GM23338 (cell line): ENCODE measurements at regions not wholly inside any gene's neighbourhood (a gene's known extent, or its start where the extent isn't known, plus 50 kb on each side); places are given as distances from the start of the nearest gene placed in this dataset.

Experiments used
- ATAC-seq: fragments of 200-7000 bp; cut with Tn5 transposase; 3 replicates; pipeline ENCODE4 v1.9.1; 2020
- DNase-seq: peaks from one replicate; pipeline ENCODE4 v3.0.0-alpha.2; 2015; ENCODE audit warnings: low spot score
- H2AFZ ChIP-seq: fragments of 200-600 bp; sonication (generic); 2 replicates; pipeline ENCODE4 v1.8.0; 2016; ENCODE audit warnings: antibody characterized with exemption, mild to moderate bottlenecking, moderate library complexity
- H3F3A ChIP-seq: fragments of 200-600 bp; sonication (generic); replicated peaks from 2 replicates; pipeline ENCODE4 v1.8.0; 2017; ENCODE audit warnings: antibody characterized with exemption, mixed run types, low read depth
- H3K27ac ChIP-seq: fragments of 200-600 bp; sonication (generic); 2 replicates; pipeline ENCODE4 v1.6.1; 2016; ENCODE audit warnings: low read depth
- H3K27me3 ChIP-seq: fragments of 200-600 bp; sonication (generic); 2 replicates; pipeline ENCODE4 v1.8.0; 2016; ENCODE audit warnings: mild to moderate bottlenecking, mixed run types, moderate library complexity; ENCODE audit not compliant: insufficient read depth
- H3K36me3 ChIP-seq: fragments of 200-600 bp; sonication (generic); 2 replicates; pipeline ENCODE4 v1.8.0; 2016; ENCODE audit warnings: mild to moderate bottlenecking; ENCODE audit not compliant: insufficient read depth
- H3K4me1 ChIP-seq: fragments of 200-600 bp; sonication (generic); 2 replicates; pipeline ENCODE4 v1.8.0; 2016; ENCODE audit warnings: mild to moderate bottlenecking, moderate library complexity; ENCODE audit not compliant: insufficient read depth
- H3K4me2 ChIP-seq: fragments of 200-600 bp; sonication (generic); 2 replicates; pipeline ENCODE4 v1.7.1; 2017; ENCODE audit warnings: mixed run types
- H3K4me3 ChIP-seq: fragments of 200-600 bp; sonication (generic); 2 replicates; pipeline ENCODE4 v1.6.1; 2016; ENCODE audit warnings: mixed run types
- H3K79me2 ChIP-seq: fragments of 200-600 bp; sonication (generic); replicated peaks from 2 replicates; pipeline ENCODE4 v1.8.0; 2017; ENCODE audit warnings: mild to moderate bottlenecking; ENCODE audit not compliant: insufficient read depth
- H3K9me2 ChIP-seq: fragments of 200-600 bp; sonication (generic); 2 replicates; pipeline ENCODE4 v1.8.0; 2017; ENCODE audit not compliant: insufficient read depth
- H4K20me1 ChIP-seq: fragments of 200-600 bp; sonication (generic); replicated peaks from 2 replicates; pipeline ENCODE4 v1.8.0; 2017; ENCODE audit warnings: mild to moderate bottlenecking; ENCODE audit not compliant: insufficient read depth
- H3K27ac Mint-ChIP-seq: 2 replicates; pipeline ENCODE4 v1.8.0; 2020; ENCODE audit warnings: inconsistent platforms, mild to moderate bottlenecking, moderate library complexity, mixed read lengths
- H3K27me3 Mint-ChIP-seq: 3 replicates; pipeline ENCODE4 v1.8.0; 2022; ENCODE audit warnings: low read depth, mild to moderate bottlenecking, moderate library complexity, mixed read lengths, inconsistent platforms; ENCODE audit not compliant: insufficient read depth, poor library complexity
- H3K36me3 Mint-ChIP-seq: 3 replicates; pipeline ENCODE4 v1.8.0; 2021; ENCODE audit warnings: low read depth, mild to moderate bottlenecking, inconsistent platforms, moderate library complexity, mixed read lengths
- H3K4me1 Mint-ChIP-seq: 3 replicates; pipeline ENCODE4 v1.8.0; 2020; ENCODE audit warnings: mild to moderate bottlenecking, inconsistent platforms, mixed read lengths
- H3K4me3 Mint-ChIP-seq: 3 replicates; pipeline ENCODE4 v1.8.0; 2021; ENCODE audit warnings: moderate library complexity, mild to moderate bottlenecking, inconsistent platforms, mixed read lengths
- H3K9me3 Mint-ChIP-seq: 3 replicates; pipeline ENCODE4 v1.8.0; 2020; ENCODE audit warnings: moderate library complexity, mild to moderate bottlenecking, inconsistent platforms, mixed read lengths
- CTCF ChIP-seq, 2 experiments: fragments of 200-600 bp in 1 of 2; sonication (generic) in 1 of 2; conservative IDR thresholded peaks; 2 replicates each; pipeline versions ENCODE4 v1.5.1 to v1.6.1; 2016 to 2017; ENCODE audit warnings: antibody characterized with exemption in 2 of 2, low read depth in 2 of 2, mild to moderate bottlenecking in 2 of 2, moderate library complexity in 1 of 2
- EZH2 ChIP-seq: fragments of 200-600 bp; sonication (generic); IDR thresholded peaks from one replicate; pipeline ENCODE4 v1.8.0; 2017; ENCODE audit warnings: antibody characterized with exemption, mild to moderate bottlenecking, low read depth; ENCODE audit not compliant: unreplicated experiment
- JUNB ChIP-seq: IDR thresholded peaks from one replicate; pipeline ENCODE4 v1.6.1; 2016; ENCODE audit warnings: antibody characterized with exemption; ENCODE audit not compliant: unreplicated experiment
- STAT1 ChIP-seq: IDR thresholded peaks from one replicate; pipeline ENCODE4 v1.6.1; 2016; ENCODE audit warnings: antibody characterized with exemption; ENCODE audit not compliant: unreplicated experiment
- ZNF114 ChIP-seq: fragments of 250-450 bp; sonication (Bioruptor Pico); IDR thresholded peaks from 2 replicates; pipeline ENCODE4 v1.5.0; 2020; ENCODE audit warnings: mild to moderate bottlenecking, moderate library complexity
- ZNF462 ChIP-seq: fragments of 250-450 bp; sonication (Bioruptor Pico); IDR thresholded peaks from 2 replicates; pipeline ENCODE4 v1.5.0; 2020; ENCODE audit warnings: mild to moderate bottlenecking, moderate library complexity

- no peaks in the 10 kb centered on the region for H3K9me2 ChIP-seq
- H3K79me2 ChIP-seq: no peaks in the 10 kb centered on the region
- H3K4me1 ChIP-seq: no peaks in the 10 kb centered on the region
- H3K4me3 ChIP-seq: no peak overlapping the region
- H3F3A ChIP-seq: no peaks in the 10 kb centered on the region
- H3K27me3 ChIP-seq: no peaks in the 10 kb centered on the region
- TF ChIP-seq JUNB (no peak), ZNF114 (CRISPR knock-in tag) (no peak)
- no peaks in the 10 kb centered on the region for H3K27me3 Mint-ChIP-seq
- H3K9me3 Mint-ChIP-seq: no peaks in the 10 kb centered on the region
- no peak overlapping the region for H3K4me2 ChIP-seq
- no peaks in the 10 kb centered on the region for H3K4me1 Mint-ChIP-seq
- no peak overlapping the region for H3K27ac Mint-ChIP-seq
- H3K27ac ChIP-seq: no peak overlapping the region
- no peaks in the 10 kb centered on the region for H3K36me3 Mint-ChIP-seq
- no peak overlapping the region for H2AFZ ChIP-seq
- no peaks in the 10 kb centered on the region for H3K36me3 ChIP-seq
- ATAC-seq (no peak), DNase-seq (no peak)
- H4K20me1 ChIP-seq: no peaks in the 10 kb centered on the region
- no peak overlapping the region for H3K4me3 Mint-ChIP-seq
Observed at GRCh38 chr12:91339106-91339505, 156.5 kb upstream of the DCN start.

- H3K9me3 Mint-ChIP-seq: no peaks in the 10 kb centered on the region
- no peaks in the 10 kb centered on the region for H3K36me3 ChIP-seq
- no peaks in the 10 kb centered on the region for H3K36me3 Mint-ChIP-seq
- H3K4me1 Mint-ChIP-seq: no peaks in the 10 kb centered on the region
- H3K4me1 ChIP-seq: no peaks in the 10 kb centered on the region
- no peaks in the 10 kb centered on the region for H3K79me2 ChIP-seq
- no peaks in the 10 kb centered on the region for H3K27me3 Mint-ChIP-seq
- H2AFZ ChIP-seq: no peak overlapping the region
- no peaks in the 10 kb centered on the region for H4K20me1 ChIP-seq
- H3K27me3 ChIP-seq: no peaks in the 10 kb centered on the region
- H3K27ac Mint-ChIP-seq: no peak overlapping the region
- no peak for ATAC-seq
- H3K4me3 Mint-ChIP-seq: no peak overlapping the region
- no peak overlapping the region for H3K27ac ChIP-seq
- TF ChIP-seq STAT1: no peak
- no peak for TF ChIP-seq ZNF114 (CRISPR knock-in tag)
- TF ChIP-seq ZNF462 (CRISPR knock-in tag): no peak
- TF ChIP-seq EZH2: no peak
- no peak for TF ChIP-seq CTCF (conservative IDR thresholded peaks at IDR 0.05; ENCODE audit: low read depth in 2 of 2)
- no peaks in the 10 kb centered on the region for H3F3A ChIP-seq
- no peaks in the 10 kb centered on the region for H3K9me2 ChIP-seq
- no peak overlapping the region for H3K4me3 ChIP-seq
- no peak for DNase-seq
- no peak overlapping the region for H3K4me2 ChIP-seq
Observed at GRCh38 chr12:91335699-91336098, 153.1 kb upstream of the DCN start.
